Aorta (tissue), 5 donors: ENCODE measurements at regions not wholly inside any gene's neighbourhood (a gene's known extent, or its start where the extent isn't known, plus 50 kb on each side); places are given as distances from the start of the nearest gene placed in this dataset.

Source experiments
- ATAC-seq: fragments of 200-7000 bp; cut with Tn5 transposase; one replicate; pipeline ENCODE4 v1.9.1; 2022; ENCODE audit warnings: moderate library complexity; ENCODE audit not compliant: low FRiP score
- DNase-seq, 2 donors: peaks; one replicate each; pipeline ENCODE4 v3.0.0-alpha.2; 2020
- H3K27ac ChIP-seq, 2 donors: one replicate each; pipeline ENCODE4 v1.5.1; 2013; ENCODE audit warnings: low read length in 2 of 2, mild to moderate bottlenecking in 2 of 2, moderate library complexity in 2 of 2, control low read depth in 1 of 2, inconsistent platforms in 1 of 2, low read depth in 1 of 2
- H3K27me3 ChIP-seq, 2 donors: one replicate each; pipeline ENCODE4 v1.6.1; 2013; ENCODE audit warnings: control low read depth in 1 of 2, low read length in 1 of 2, mild to moderate bottlenecking in 1 of 2, moderate library complexity in 1 of 2; ENCODE audit not compliant: insufficient read depth in 2 of 2, control insufficient read depth in 1 of 2
- H3K36me3 ChIP-seq, 2 donors: one replicate each; pipeline ENCODE4 v1.6.1; 2013; ENCODE audit warnings: control low read depth in 1 of 2, low read length in 1 of 2, mild to moderate bottlenecking in 1 of 2; ENCODE audit not compliant: insufficient read depth in 2 of 2, control insufficient read depth in 1 of 2
- H3K4me1 ChIP-seq, 2 donors: one replicate each; pipeline ENCODE4 v1.6.1; 2013; ENCODE audit warnings: low read length in 2 of 2, control low read depth in 1 of 2, mild to moderate bottlenecking in 1 of 2, moderate library complexity in 1 of 2; ENCODE audit not compliant: insufficient read depth in 2 of 2, control insufficient read depth in 1 of 2
- H3K4me3 ChIP-seq, 2 donors: one replicate each; pipeline ENCODE4 v1.5.1; 2013; ENCODE audit warnings: low read length in 2 of 2, control low read depth in 1 of 2, mild to moderate bottlenecking in 1 of 2
- H3K9me3 ChIP-seq: one replicate; pipeline ENCODE4 v1.6.1; 2013; ENCODE audit warnings: mild to moderate bottlenecking, low read length; ENCODE audit not compliant: control insufficient read depth
- WGBS, 2 donors: extraction: QIAGEN DNeasy Blood & Tissue Kit; methylation state at CpG; one replicate each; pipeline ENCODE4 v1.1.7; 2013; 5-methylcytosine and 5-hydroxymethylcytosine counted together
- intact Hi-C, 2 donors: fragments of 100-400 bp; cut with DNase I; formaldehyde crosslinking; loops; one replicate each; pipeline versions ENCODE4 v1.14.2 to v1.15.0; 2022
- donor health status: healthy with polysubstance abuse.
- donor health status: Bipolar disorder and iron deficiency.
- donor health status: DM: no; HTN: no; CAD: no.
- donor health status: DM: no; HTN: no; CAD: no.
- donor health status: DM: yes; HTN: yes; CAD: no.

DNA sequence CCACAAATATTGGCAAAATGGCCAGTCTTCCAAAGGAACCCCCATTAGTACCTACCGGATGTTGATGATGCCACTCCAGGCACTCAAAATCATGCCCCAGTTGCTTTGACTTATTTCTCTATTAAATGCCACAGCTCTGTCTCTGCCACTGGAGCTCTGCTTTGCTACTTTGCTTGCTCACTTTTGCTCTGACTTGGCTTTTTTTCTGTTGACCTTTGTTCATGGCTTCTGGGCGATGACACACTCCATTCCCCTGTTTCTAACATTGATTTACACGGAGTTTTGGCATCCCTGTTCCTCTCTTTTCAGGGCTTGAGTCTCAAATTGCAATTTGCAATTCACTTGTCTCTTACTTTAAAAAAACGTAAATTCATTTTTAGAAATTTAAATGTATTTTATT lies 217.1 kb upstream of the SPRY2 start:
- ATAC-seq = no peak
- WGBS, 2 donors = 86 to 89% methylated on average over 4 of the region's 4 CpGs

DNA sequence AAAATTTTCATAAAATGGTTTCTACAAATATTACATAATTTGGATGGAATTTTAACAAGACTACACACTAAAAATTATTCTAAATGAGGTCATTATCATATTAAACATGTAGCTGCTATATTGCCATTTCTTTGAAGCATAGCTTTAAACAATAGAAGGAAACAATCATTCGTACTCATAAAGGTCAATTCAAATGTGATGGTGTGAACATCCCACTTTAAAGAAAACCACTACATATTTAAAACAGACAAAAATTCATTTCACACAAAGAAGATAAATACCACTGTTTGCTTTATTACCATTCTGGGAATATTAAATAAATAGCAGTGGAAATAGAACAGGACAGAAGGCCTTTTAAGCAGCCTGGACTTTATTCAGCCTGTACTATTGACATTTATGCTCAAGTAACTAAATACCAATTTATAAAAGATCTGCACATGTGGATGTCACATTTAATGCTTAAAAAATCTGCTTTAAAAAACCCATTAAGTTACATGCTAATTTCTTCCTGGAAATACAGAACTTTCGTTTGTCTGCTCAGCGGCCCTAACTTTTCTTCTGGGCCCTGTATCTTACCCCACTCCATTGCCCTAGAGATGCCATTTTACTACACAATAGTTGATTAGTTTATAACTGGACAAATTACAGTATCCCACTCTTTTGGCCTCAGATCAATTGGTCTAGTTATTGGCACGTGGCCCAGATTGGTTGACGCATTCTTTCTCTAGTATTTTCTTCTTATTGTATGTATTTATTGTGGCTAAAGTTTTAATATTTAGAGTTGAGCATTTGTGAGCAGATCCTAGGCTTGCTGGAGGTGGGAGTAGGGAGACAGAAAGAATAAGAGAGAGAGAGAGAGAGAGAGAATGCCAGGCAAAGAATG lies 215.1 kb upstream of the SPRY2 start:
- H3K27ac ChIP-seq = no peak overlapping the region
- intact Hi-C loops = no loop called here
- WGBS, 2 donors = 73 to 78% methylated on average over 5 of the region's 5 CpGs

More for the DNA sequence above, 217.1 kb upstream of the SPRY2 start:
- intact Hi-C loops = no loop called here
- Histone ChIP-seq H3K9me3 (no peaks in the 10 kb centered on the region), H3K36me3 (no peaks in the 10 kb centered on the region), H3K4me1 (no peaks in the 10 kb centered on the region), H3K4me3 (no peak overlapping the region), H3K27me3 (no peaks in the 10 kb centered on the region), H3K27ac (no peak overlapping the region)
- no peak for DNase-seq

DNA sequence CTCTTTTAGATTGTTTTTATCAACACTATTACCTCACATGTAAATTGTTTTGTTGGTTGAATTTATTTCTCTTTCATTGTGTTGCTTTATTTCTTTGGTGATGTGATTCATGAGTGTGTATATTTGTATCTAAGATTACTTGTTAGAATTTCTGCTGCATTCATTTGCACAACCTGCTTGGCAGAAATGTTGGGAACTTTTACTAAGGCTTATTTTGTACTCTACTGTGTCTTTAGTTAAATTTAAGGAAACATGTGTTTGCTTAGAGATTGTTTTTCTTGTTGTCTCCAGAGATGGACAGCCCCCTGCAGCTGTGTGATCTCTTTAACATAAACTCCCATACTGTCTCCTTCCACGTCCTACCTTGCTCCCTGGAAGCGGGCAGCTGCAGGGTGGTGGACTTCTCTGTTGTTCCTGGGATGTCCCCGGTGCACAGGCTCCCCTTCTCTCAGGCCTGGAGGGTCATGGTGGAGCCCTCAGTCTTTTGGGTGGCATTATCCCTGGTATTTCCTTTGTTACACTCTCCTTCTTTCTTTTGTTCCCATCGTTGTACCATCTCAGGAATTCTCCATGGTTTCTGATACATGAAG lies 212.0 kb upstream of the SPRY2 start:
- DNase-seq (no peak), ATAC-seq (no peak)
- H3K36me3 ChIP-seq = no peaks in the 10 kb centered on the region
- no peaks in the 10 kb centered on the region for H3K9me3 ChIP-seq
- no peaks in the 10 kb centered on the region for H3K4me1 ChIP-seq
- no peaks in the 10 kb centered on the region for H3K27me3 ChIP-seq
- no peak overlapping the region for H3K27ac ChIP-seq
- intact Hi-C loops = no loop called here
- H3K4me3 ChIP-seq = no peak overlapping the region
- WGBS, 2 donors = 43 to 45% methylated on average over 4 of the region's 4 CpGs

More for the DNA sequence above, 215.1 kb upstream of the SPRY2 start:
- no peak overlapping the region for H3K4me3 ChIP-seq
- no peaks in the 10 kb centered on the region for H3K36me3 ChIP-seq
- H3K9me3 ChIP-seq = no peaks in the 10 kb centered on the region
- ATAC-seq = no peak
- no peaks in the 10 kb centered on the region for H3K4me1 ChIP-seq
- no peak for DNase-seq
- H3K27me3 ChIP-seq = no peaks in the 10 kb centered on the region

DNA sequence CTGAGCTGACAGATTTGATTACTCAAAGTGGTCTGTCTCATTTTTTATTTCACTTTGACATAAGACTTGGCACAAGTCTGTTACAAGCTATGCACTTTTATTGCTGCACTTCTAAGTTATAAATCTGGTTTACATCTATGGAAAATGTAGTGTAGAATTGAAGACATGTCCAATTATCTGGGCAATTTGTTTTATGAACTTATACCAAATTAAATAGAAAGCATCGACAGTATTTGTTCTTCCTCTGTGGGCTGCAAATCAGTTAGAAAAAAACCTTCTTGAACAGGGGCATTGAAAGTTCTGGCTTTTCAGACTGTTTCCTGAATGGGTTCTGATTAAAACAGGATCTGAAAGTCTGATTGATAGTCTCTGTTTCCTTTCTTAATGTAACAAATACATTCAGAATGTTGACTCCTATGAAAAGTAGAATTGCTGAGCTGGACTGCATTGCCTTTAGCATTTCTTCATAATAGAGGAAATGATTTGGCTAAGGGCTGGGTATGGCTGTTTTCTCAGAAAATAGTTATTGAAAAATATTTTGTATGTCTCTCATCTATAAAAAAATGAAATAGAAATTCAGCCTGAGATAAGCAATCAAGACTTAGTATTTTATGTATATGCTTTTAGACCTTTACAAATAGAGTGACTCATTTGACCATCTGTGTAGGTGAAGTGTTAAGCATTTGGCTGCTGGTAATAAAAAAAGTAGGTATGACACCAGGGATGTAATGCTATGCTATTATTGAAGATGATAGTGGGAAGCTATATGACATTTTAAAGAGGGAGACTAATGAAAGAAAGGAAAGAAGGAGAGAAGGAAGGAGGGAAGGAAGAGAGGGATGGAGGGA lies 210.9 kb upstream of the SPRY2 start:
- Histone ChIP-seq H3K4me3 (no peak overlapping the region), H3K9me3 (no peaks in the 10 kb centered on the region), H3K27ac (no peak overlapping the region), H3K27me3 (no peaks in the 10 kb centered on the region), H3K4me1 (no peaks in the 10 kb centered on the region), H3K36me3 (no peaks in the 10 kb centered on the region)
- WGBS, 2 donors = 0 to 2% methylated on average over 1 of the region's 1 CpG
- DNase-seq (no peak), ATAC-seq (no peak)
- intact Hi-C loops = no loop called here

DNA sequence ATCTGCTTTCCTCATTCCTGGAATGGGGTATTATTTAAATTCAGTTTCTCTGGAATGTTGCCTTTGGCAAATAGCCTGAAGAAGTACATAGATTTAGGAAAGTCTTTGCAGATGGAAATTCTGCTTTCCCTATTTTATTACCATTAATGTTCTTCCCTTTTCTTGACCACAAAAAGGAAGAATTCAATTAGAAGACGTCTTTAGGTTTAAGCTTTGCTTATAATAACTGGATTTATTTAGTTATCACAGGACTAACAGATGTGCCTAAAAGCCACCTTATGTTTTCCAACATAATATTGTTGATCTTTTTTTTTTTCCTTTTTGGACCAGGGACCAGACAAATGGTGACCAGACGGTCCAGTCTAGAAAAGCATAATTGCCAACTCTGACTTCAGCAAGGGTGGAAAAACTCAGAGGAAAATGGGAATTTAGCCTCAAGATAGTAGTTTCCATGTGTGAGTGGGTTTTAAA lies 210.1 kb upstream of the SPRY2 start:
- intact Hi-C loops = no loop called here
- H3K36me3 ChIP-seq = no peaks in the 10 kb centered on the region
- H3K27me3 ChIP-seq = no peaks in the 10 kb centered on the region
- DNase-seq (no peak), ATAC-seq (no peak)
- H3K9me3 ChIP-seq = no peaks in the 10 kb centered on the region
- WGBS, 2 donors = 15 to 19% methylated on average over 2 of the region's 2 CpGs
- no peaks in the 10 kb centered on the region for H3K4me1 ChIP-seq
- H3K4me3 ChIP-seq = no peak overlapping the region
- H3K27ac ChIP-seq = no peak overlapping the region

DNA sequence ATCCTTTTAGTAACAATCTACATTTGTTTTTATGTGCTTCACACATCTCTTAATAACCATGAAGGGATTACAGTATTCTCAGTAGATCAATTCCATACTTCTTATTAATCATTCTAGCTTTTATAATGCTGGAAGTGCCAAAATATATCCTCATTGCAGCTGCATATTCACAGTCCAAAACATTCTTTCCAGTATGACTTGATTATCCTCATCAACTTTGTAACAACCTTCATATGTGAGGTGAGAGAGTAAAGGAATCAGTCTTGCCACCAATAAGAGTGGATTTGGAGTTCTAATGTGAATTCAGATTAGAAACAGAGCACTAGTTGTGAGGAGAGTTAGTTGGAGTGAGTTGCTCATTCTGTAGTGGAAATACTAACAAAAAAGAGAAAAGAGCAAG lies 208.0 kb upstream of the SPRY2 start:
- DNase-seq (no peak), ATAC-seq (no peak)
- no peaks in the 10 kb centered on the region for H3K27me3 ChIP-seq
- H3K4me1 ChIP-seq = no peaks in the 10 kb centered on the region
- H3K9me3 ChIP-seq = no peaks in the 10 kb centered on the region
- H3K36me3 ChIP-seq = no peaks in the 10 kb centered on the region
- H3K27ac ChIP-seq = no peak overlapping the region
- H3K4me3 ChIP-seq = no peak overlapping the region
- intact Hi-C loops = no loop called here

DNA sequence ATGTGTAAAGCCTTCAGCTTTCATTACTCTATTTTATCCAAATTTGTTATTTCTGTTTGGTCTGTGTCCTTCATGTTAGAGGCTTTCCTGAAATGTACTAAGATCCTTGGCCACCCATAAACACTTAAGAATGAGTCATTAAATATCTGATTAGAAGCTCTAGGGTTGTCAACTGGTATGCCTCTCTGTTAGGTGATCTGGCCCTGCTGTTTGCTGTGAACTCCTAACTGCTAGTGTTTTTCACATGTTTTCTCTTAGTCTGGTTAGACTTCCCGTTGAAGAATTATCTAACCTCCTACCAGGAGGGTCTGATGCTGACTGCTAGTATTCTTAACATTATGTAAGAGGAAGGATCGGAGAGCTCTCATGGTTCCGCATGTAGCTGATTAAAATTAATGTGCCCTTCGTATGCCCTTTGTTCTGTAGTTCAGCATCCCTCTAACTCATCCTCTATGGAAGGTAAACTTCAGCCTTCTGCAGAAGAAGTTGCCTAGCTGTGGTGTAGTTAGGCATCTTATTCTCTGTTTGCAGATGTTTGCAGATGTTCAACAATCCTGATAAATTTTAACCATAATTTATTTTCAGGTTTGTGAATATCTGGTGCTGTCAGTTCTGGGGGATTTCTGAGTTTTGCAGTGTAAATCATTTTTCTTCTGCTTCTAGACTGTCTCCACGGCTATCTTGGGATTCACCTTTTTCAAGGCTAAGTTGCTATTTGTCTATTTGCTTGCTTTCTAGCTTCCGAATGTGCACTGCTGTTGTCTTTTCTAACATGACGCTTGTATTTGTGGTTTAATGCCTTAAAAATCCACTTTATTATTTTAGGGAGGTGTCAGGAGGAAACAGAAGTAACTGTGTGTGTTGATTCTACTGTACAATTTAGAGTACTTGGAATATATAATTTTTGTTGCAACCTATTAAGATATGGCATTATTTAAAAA lies 207.2 kb upstream of the SPRY2 start:
- no peak overlapping the region for H3K27ac ChIP-seq
- H3K9me3 ChIP-seq = no peaks in the 10 kb centered on the region
- intact Hi-C loops = no loop called here
- WGBS, 2 donors = 85% methylated on average over 7 of the region's 7 CpGs
- no peak for ATAC-seq
- no peaks in the 10 kb centered on the region for H3K36me3 ChIP-seq
- H3K4me3 ChIP-seq = no peak overlapping the region
- DNase-seq = no peak
- H3K4me1 ChIP-seq = no peaks in the 10 kb centered on the region
- H3K27me3 ChIP-seq = no peaks in the 10 kb centered on the region

DNA sequence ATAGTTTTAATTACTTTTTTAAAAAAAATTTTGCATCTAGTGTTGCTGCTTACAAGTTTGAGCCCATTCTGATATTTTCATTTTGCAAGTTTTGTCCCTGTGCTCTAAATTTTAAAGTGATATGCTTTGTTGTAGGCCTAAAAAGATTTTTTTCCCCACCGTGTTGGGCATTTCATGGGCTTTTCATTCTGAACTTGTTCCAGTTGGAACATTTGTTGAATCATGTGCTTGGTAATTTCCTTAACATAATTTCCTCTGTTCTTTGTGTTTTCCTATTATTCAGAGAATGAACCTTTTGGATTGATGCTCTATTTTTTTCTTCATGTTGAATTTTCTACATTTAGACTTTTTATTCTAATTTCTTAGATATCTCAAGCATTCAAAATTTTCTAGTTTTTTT lies 206.4 kb upstream of the SPRY2 start:
- WGBS, 2 donors = 4 to 21% methylated on average over 1 of the region's 1 CpG
- H3K27ac ChIP-seq = no peak overlapping the region

More for the DNA sequence above, 206.4 kb upstream of the SPRY2 start:
- H3K27me3 ChIP-seq = no peaks in the 10 kb centered on the region
- H3K4me3 ChIP-seq = no peak overlapping the region
- intact Hi-C loops = no loop called here
- no peaks in the 10 kb centered on the region for H3K4me1 ChIP-seq
- no peaks in the 10 kb centered on the region for H3K36me3 ChIP-seq
- DNase-seq (no peak), ATAC-seq (no peak)
- no peaks in the 10 kb centered on the region for H3K9me3 ChIP-seq
